ENCODE measurements at regions not wholly inside any gene's neighbourhood (a gene's known extent, or its start where the extent isn't known, plus 50 kb on each side); places are given as distances from the start of the nearest gene placed in this dataset.

- no peaks in the 10 kb centered on the region for H3K4me1 ChIP-seq (ENCODE audit: control insufficient read depth, insufficient read depth, low read length, poor library complexity, severe bottlenecking)
- DNase-seq = no peak
- H3K36me3 ChIP-seq (ENCODE audit: control insufficient read depth, insufficient read depth, low read length) = no peaks in the 10 kb centered on the region
- H3K27ac ChIP-seq (ENCODE audit: insufficient read depth, low read length, poor library complexity, severe bottlenecking) = no peak overlapping the region
- no peak overlapping the region for H3K4me3 ChIP-seq (ENCODE audit: insufficient read depth, low read depth, low read length, poor library complexity, severe bottlenecking)
- no peaks in the 10 kb centered on the region for H3K9me3 ChIP-seq (ENCODE audit: control insufficient read depth, low read length)
- no peaks in the 10 kb centered on the region for H3K27me3 ChIP-seq (replicated peaks; ENCODE audit: control insufficient read depth, insufficient read depth, low read length, poor library complexity, severe bottlenecking)
Observed at GRCh38 chr9:81417299-81417675, 272.1 kb downstream of the TLE1 start.

- Histone ChIP-seq H3K27ac (ENCODE audit: insufficient read depth, low read length, poor library complexity, severe bottlenecking) (no peak overlapping the region), H3K36me3 (ENCODE audit: control insufficient read depth, insufficient read depth, low read length) (no peaks in the 10 kb centered on the region), H3K4me3 (ENCODE audit: insufficient read depth, low read depth, low read length, poor library complexity, severe bottlenecking) (no peak overlapping the region), H3K4me1 (ENCODE audit: control insufficient read depth, insufficient read depth, low read length, poor library complexity, severe bottlenecking) (no peaks in the 10 kb centered on the region), H3K27me3 (replicated peaks; ENCODE audit: control insufficient read depth, insufficient read depth, low read length, poor library complexity, severe bottlenecking) (no peaks in the 10 kb centered on the region), H3K9me3 (ENCODE audit: control insufficient read depth, low read length) (no peaks in the 10 kb centered on the region)
- DNase-seq = no peak
Observed at GRCh38 chr9:81416476-81417298, 272.7 kb downstream of the TLE1 start.

GRCh38 chr9:81414836-81415235, 274.5 kb downstream of the TLE1 start:
- no peaks in the 10 kb centered on the region for H3K27me3 ChIP-seq (replicated peaks; ENCODE audit: control insufficient read depth, insufficient read depth, low read length, poor library complexity, severe bottlenecking)
- no peak overlapping the region for H3K4me3 ChIP-seq (ENCODE audit: insufficient read depth, low read depth, low read length, poor library complexity, severe bottlenecking)
- no peak for DNase-seq
- H3K9me3 ChIP-seq (ENCODE audit: control insufficient read depth, low read length) = no peaks in the 10 kb centered on the region
- no peak overlapping the region for H3K27ac ChIP-seq (ENCODE audit: insufficient read depth, low read length, poor library complexity, severe bottlenecking)
- H3K36me3 ChIP-seq (ENCODE audit: control insufficient read depth, insufficient read depth, low read length) = no peaks in the 10 kb centered on the region
- H3K4me1 ChIP-seq (ENCODE audit: control insufficient read depth, insufficient read depth, low read length, poor library complexity, severe bottlenecking) = no peaks in the 10 kb centered on the region

- no peak overlapping the region for H3K27ac ChIP-seq (ENCODE audit: insufficient read depth, low read length, poor library complexity, severe bottlenecking)
- H3K27me3 ChIP-seq (replicated peaks; ENCODE audit: control insufficient read depth, insufficient read depth, low read length, poor library complexity, severe bottlenecking) = no peaks in the 10 kb centered on the region
- DNase-seq = no peak
- no peak overlapping the region for H3K4me3 ChIP-seq (ENCODE audit: insufficient read depth, low read depth, low read length, poor library complexity, severe bottlenecking)
- no peaks in the 10 kb centered on the region for H3K36me3 ChIP-seq (ENCODE audit: control insufficient read depth, insufficient read depth, low read length)
- H3K9me3 ChIP-seq (ENCODE audit: control insufficient read depth, low read length) = no peaks in the 10 kb centered on the region
- H3K4me1 ChIP-seq (ENCODE audit: control insufficient read depth, insufficient read depth, low read length, poor library complexity, severe bottlenecking) = no peaks in the 10 kb centered on the region
Observed at GRCh38 chr9:81411961-81412360, 277.4 kb downstream of the TLE1 start.

GRCh38 chr9:81410201-81410600, 279.1 kb downstream of the TLE1 start:
- no peak overlapping the region for H3K4me3 ChIP-seq (ENCODE audit: insufficient read depth, low read depth, low read length, poor library complexity, severe bottlenecking)
- no peaks in the 10 kb centered on the region for H3K27me3 ChIP-seq (replicated peaks; ENCODE audit: control insufficient read depth, insufficient read depth, low read length, poor library complexity, severe bottlenecking)
- H3K9me3 ChIP-seq (ENCODE audit: control insufficient read depth, low read length) = no peaks in the 10 kb centered on the region
- no peaks in the 10 kb centered on the region for H3K36me3 ChIP-seq (ENCODE audit: control insufficient read depth, insufficient read depth, low read length)
- H3K4me1 ChIP-seq (ENCODE audit: control insufficient read depth, insufficient read depth, low read length, poor library complexity, severe bottlenecking) = no peaks in the 10 kb centered on the region
- no peak overlapping the region for H3K27ac ChIP-seq (ENCODE audit: insufficient read depth, low read length, poor library complexity, severe bottlenecking)
- no peak for DNase-seq

- Histone ChIP-seq H3K27ac (ENCODE audit: insufficient read depth, low read length, poor library complexity, severe bottlenecking) (no peak overlapping the region), H3K4me3 (ENCODE audit: insufficient read depth, low read depth, low read length, poor library complexity, severe bottlenecking) (no peak overlapping the region)
Observed at GRCh38 chr9:81408951-81409350, 280.4 kb downstream of the TLE1 start.

GRCh38 chr9:81404931-81405598, 284.3 kb downstream of the TLE1 start:
- Histone ChIP-seq H3K27me3 (replicated peaks; ENCODE audit: control insufficient read depth, insufficient read depth, low read length, poor library complexity, severe bottlenecking) (no peaks in the 10 kb centered on the region), H3K27ac (ENCODE audit: insufficient read depth, low read length, poor library complexity, severe bottlenecking) (no peak overlapping the region), H3K9me3 (ENCODE audit: control insufficient read depth, low read length) (no peaks in the 10 kb centered on the region), H3K36me3 (ENCODE audit: control insufficient read depth, insufficient read depth, low read length) (no peaks in the 10 kb centered on the region), H3K4me1 (ENCODE audit: control insufficient read depth, insufficient read depth, low read length, poor library complexity, severe bottlenecking) (no peaks in the 10 kb centered on the region), H3K4me3 (ENCODE audit: insufficient read depth, low read depth, low read length, poor library complexity, severe bottlenecking) (no peak overlapping the region)
- no peak for DNase-seq

More at GRCh38 chr9:81408951-81409350, 280.4 kb downstream of the TLE1 start:
- Histone ChIP-seq H3K36me3 (ENCODE audit: control insufficient read depth, insufficient read depth, low read length) (no peaks in the 10 kb centered on the region), H3K9me3 (ENCODE audit: control insufficient read depth, low read length) (no peaks in the 10 kb centered on the region), H3K27me3 (replicated peaks; ENCODE audit: control insufficient read depth, insufficient read depth, low read length, poor library complexity, severe bottlenecking) (no peaks in the 10 kb centered on the region), H3K4me1 (ENCODE audit: control insufficient read depth, insufficient read depth, low read length, poor library complexity, severe bottlenecking) (no peaks in the 10 kb centered on the region)
- no peak for DNase-seq

GRCh38 chr9:81397481-81398381, 291.6 kb downstream of the TLE1 start:
- no peaks in the 10 kb centered on the region for H3K4me1 ChIP-seq (ENCODE audit: control insufficient read depth, insufficient read depth, low read length, poor library complexity, severe bottlenecking)
- no peak overlapping the region for H3K4me3 ChIP-seq (ENCODE audit: insufficient read depth, low read depth, low read length, poor library complexity, severe bottlenecking)
- no peaks in the 10 kb centered on the region for H3K27me3 ChIP-seq (replicated peaks; ENCODE audit: control insufficient read depth, insufficient read depth, low read length, poor library complexity, severe bottlenecking)
- no peak overlapping the region for H3K27ac ChIP-seq (ENCODE audit: insufficient read depth, low read length, poor library complexity, severe bottlenecking)
- DNase-seq = no peak
- H3K36me3 ChIP-seq (ENCODE audit: control insufficient read depth, insufficient read depth, low read length) = no peaks in the 10 kb centered on the region
- H3K9me3 ChIP-seq (ENCODE audit: control insufficient read depth, low read length) = no peaks in the 10 kb centered on the region

- Histone ChIP-seq H3K27me3 (replicated peaks; ENCODE audit: control insufficient read depth, insufficient read depth, low read length, poor library complexity, severe bottlenecking) (no peaks in the 10 kb centered on the region), H3K27ac (ENCODE audit: insufficient read depth, low read length, poor library complexity, severe bottlenecking) (no peak overlapping the region)
- DNase-seq = no peak
Observed at GRCh38 chr9:81396528-81396927, 292.8 kb downstream of the TLE1 start.

More at GRCh38 chr9:81396528-81396927, 292.8 kb downstream of the TLE1 start:
- Histone ChIP-seq H3K36me3 (ENCODE audit: control insufficient read depth, insufficient read depth, low read length) (no peaks in the 10 kb centered on the region), H3K4me3 (ENCODE audit: insufficient read depth, low read depth, low read length, poor library complexity, severe bottlenecking) (no peak overlapping the region), H3K9me3 (ENCODE audit: control insufficient read depth, low read length) (no peaks in the 10 kb centered on the region), H3K4me1 (ENCODE audit: control insufficient read depth, insufficient read depth, low read length, poor library complexity, severe bottlenecking) (no peaks in the 10 kb centered on the region)
